Coronary artery (tissue), 2 donors: ENCODE measurements at regions not wholly inside any gene's neighbourhood (a gene's known extent, or its start where the extent isn't known, plus 50 kb on each side); places are given as distances from the start of the nearest gene placed in this dataset.
"Not testable (repeated sequence)": the region's sequence is repeated elsewhere in the genome, so short reads cannot be mapped to it uniquely, and the experiment has no call there.

Experiments
- DNase-seq: peaks from one replicate; pipeline ENCODE4 v3.0.0-alpha.2; 2017; ENCODE audit warnings: low spot score
- H3K27ac ChIP-seq, 2 donors: fragments of 200-600 bp; sonication (generic); one replicate each; pipeline ENCODE4 v1.5.1; 2016 to 2019
- H3K4me3 ChIP-seq: fragments of 200-600 bp; sonication (generic); 2 replicates; pipeline ENCODE4 v1.5.1; 2016; ENCODE audit warnings: mild to moderate bottlenecking, moderate library complexity
- CTCF ChIP-seq: fragments of 200-600 bp; sonication (generic); IDR thresholded peaks from one replicate; pipeline ENCODE4 v1.5.1; 2019; ENCODE audit warnings: antibody characterized with exemption

GRCh38 chr10:33483816-33484190, 149.3 kb upstream of the NRP1 start:
- H3K4me3 ChIP-seq, result no peak overlapping the region
- no peak for TF ChIP-seq CTCF
- DNase-seq, result no peak
- no peak overlapping the region for H3K27ac ChIP-seq

- TF ChIP-seq CTCF, result no peak
- no peak overlapping the region for H3K27ac ChIP-seq
- DNase-seq, result no peak
- no peak overlapping the region for H3K4me3 ChIP-seq
Measured at GRCh38 chr10:33483124-33483815, 148.8 kb upstream of the NRP1 start.

- Histone ChIP-seq H3K4me3 (no peak overlapping the region), H3K27ac (no peak overlapping the region)
- DNase-seq, result no peak
- no peak for TF ChIP-seq CTCF
Measured at GRCh38 chr10:33482486-33482885, 148.0 kb upstream of the NRP1 start.

GRCh38 chr10:33481184-33481583, 146.7 kb upstream of the NRP1 start:
- no peak for DNase-seq
- no peak overlapping the region for H3K27ac ChIP-seq
- TF ChIP-seq CTCF, result no peak
- no peak overlapping the region for H3K4me3 ChIP-seq

- not testable (repeated sequence) for H3K4me3 ChIP-seq, H3K27ac ChIP-seq, DNase-seq
Measured at GRCh38 chr10:33480417-33480816, 145.9 kb upstream of the NRP1 start.

- no peak for TF ChIP-seq CTCF
- no peak overlapping the region for H3K4me3 ChIP-seq
- no peak for DNase-seq
- H3K27ac ChIP-seq, result no peak overlapping the region
Measured at GRCh38 chr10:33478675-33479125, 144.2 kb upstream of the NRP1 start.

GRCh38 chr10:33478089-33478674, 143.7 kb upstream of the NRP1 start:
- no peak for TF ChIP-seq CTCF
- no peak overlapping the region for H3K4me3 ChIP-seq
- no peak for DNase-seq
- H3K27ac ChIP-seq, result no peak overlapping the region
